Testis (tissue), 2 donors: ENCODE measurements at regions not wholly inside any gene's neighbourhood (a gene's known extent, or its start where the extent isn't known, plus 50 kb on each side); places are given as distances from the start of the nearest gene placed in this dataset.

ENCODE experiments used
- DNase-seq: peaks from one replicate; pipeline ENCODE4 v3.0.0-alpha.2; 2019
- H3K27ac ChIP-seq, 2 donors: fragments of 200-600 bp; sonication (generic); one replicate each; pipeline ENCODE4 v1.5.1; 2019
- H3K27me3 ChIP-seq: fragments of 200-600 bp; sonication (generic); one replicate; pipeline ENCODE4 v1.5.1; 2019
- H3K36me3 ChIP-seq: fragments of 200-600 bp; sonication (generic); one replicate; pipeline ENCODE4 v1.5.1; 2017; ENCODE audit warnings: low read depth; ENCODE audit errors: missing control alignments
- H3K4me1 ChIP-seq: fragments of 200-600 bp; sonication (generic); one replicate; pipeline ENCODE4 v1.5.1; 2019
- H3K4me3 ChIP-seq, 2 donors: fragments of 200-600 bp; sonication (generic); one replicate each; pipeline ENCODE4 v1.5.1; 2017 to 2019
- H3K9me3 ChIP-seq: fragments of 200-600 bp; sonication (generic); one replicate; pipeline ENCODE4 v1.5.1; 2017
- POLR2A ChIP-seq: fragments of 450-650 bp; IDR thresholded peaks from one replicate; pipeline ENCODE4 v1.6.1; 2017; ENCODE audit warnings: antibody characterized with exemption, mild to moderate bottlenecking, moderate library complexity
- WGBS, 2 donors: methylation state at CpG; one replicate each; pipeline ENCODE4 v1.1.5; 2018; 5-methylcytosine and 5-hydroxymethylcytosine counted together
- intact Hi-C: fragments of 100-400 bp; cut with DNase I; formaldehyde crosslinking; loops from one replicate; pipeline ENCODE4 v1.15.1; 2023; ENCODE audit warnings: low total_unique reads
- TF ChIP-seq, protein P1 (sequence below), 3 experiments: fragments of 450-650 bp in 2 of 3; fragments of 200-600 bp in 1 of 3; sonication (generic) in 1 of 3; IDR thresholded peaks; one replicate each; pipeline ENCODE4 v1.5.1; 2016 to 2019; ENCODE audit warnings: antibody characterized with exemption in 3 of 3, mild to moderate bottlenecking in 2 of 3, moderate library complexity in 1 of 3

DNA sequence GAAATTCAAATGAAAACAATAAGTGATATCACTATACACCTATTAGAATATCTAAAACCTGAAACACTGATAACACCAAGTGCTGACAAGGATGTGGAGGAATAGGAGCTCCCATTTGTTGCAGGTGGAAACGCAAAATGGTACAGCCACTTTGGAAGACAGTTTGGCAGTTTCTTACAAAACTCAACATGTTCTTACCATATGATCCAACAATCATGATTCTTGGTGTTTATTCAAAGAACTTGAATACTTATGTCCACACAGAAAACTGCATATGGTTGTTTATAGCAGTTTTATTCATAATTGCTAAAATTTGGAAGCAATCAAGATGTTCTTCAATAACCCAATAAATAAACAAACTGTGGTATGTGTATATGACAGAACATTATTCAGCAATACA lies 107.9 kb downstream of the FHDC1 start:
- intact Hi-C loops: no loop called here
- no peaks in the 10 kb centered on the region for H3K9me3 ChIP-seq
- no peak overlapping the region for H3K27ac ChIP-seq
- DNase-seq: no peak
- H3K36me3 ChIP-seq: no peaks in the 10 kb centered on the region
- 93 to 100% methylated on average over 1 of the region's 1 CpG for WGBS, 2 donors
- H3K4me3 ChIP-seq: no peak overlapping the region
- no peaks in the 10 kb centered on the region for H3K4me1 ChIP-seq
- H3K27me3 ChIP-seq: no peaks in the 10 kb centered on the region
- TF ChIP-seq, protein P1, sequence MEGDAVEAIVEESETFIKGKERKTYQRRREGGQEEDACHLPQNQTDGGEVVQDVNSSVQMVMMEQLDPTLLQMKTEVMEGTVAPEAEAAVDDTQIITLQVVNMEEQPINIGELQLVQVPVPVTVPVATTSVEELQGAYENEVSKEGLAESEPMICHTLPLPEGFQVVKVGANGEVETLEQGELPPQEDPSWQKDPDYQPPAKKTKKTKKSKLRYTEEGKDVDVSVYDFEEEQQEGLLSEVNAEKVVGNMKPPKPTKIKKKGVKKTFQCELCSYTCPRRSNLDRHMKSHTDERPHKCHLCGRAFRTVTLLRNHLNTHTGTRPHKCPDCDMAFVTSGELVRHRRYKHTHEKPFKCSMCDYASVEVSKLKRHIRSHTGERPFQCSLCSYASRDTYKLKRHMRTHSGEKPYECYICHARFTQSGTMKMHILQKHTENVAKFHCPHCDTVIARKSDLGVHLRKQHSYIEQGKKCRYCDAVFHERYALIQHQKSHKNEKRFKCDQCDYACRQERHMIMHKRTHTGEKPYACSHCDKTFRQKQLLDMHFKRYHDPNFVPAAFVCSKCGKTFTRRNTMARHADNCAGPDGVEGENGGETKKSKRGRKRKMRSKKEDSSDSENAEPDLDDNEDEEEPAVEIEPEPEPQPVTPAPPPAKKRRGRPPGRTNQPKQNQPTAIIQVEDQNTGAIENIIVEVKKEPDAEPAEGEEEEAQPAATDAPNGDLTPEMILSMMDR (IDR thresholded peaks at IDR 0.05): no peak
- no peak for TF ChIP-seq POLR2A

DNA sequence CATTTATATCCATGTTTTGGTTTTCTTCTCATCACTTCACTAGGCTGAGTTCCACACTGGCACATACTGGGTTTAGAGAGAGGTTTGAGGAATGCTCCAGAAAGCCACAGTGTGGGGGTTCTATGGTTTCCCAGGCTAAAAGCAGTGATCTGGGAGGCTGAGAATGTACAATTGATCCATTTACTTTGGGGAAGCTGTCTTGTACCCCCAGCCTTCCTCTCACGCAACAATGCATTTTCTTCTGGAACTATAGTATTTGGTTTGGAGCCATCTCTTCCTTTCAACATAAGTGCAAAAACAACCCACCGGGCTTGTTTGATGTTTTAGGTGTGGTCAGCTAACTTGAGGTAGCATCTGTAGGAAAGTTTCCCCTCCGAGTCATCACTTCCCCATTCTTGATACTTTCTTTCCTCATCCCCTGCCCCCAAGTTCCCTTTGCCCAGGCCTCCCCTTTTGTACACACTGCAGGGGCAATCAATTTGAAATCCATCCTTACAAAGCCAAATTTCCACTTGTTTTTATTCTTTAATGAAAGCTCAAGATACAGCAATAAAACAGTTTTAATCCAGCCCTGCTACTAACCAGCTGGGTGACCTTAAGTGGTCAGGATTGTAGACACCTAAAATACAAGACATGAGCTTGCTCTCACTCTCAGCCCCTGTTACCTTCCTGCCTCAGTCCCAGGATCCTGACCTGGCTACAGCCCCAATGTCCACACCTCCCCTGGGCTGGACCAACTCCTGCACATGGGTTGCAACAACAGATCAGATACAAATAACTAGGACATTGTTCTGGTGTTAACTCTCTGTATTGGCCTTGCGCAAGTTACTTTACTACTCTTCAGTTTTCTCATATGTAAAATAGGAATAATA lies 109.2 kb downstream of the FHDC1 start:
- no peak for TF ChIP-seq POLR2A
- TF ChIP-seq, protein P1 (IDR thresholded peaks at IDR 0.05): no peak
- H3K4me3 ChIP-seq: no peak overlapping the region
- intact Hi-C loops: no loop called here
- peak; percentile 18 for DNase-seq
- H3K27ac ChIP-seq: no peak overlapping the region
- WGBS, 2 donors: 75 to 78% methylated on average over 4 of the region's 4 CpGs
- H3K36me3 ChIP-seq: no peaks in the 10 kb centered on the region
- H3K9me3 ChIP-seq: no peaks in the 10 kb centered on the region
- no peaks in the 10 kb centered on the region for H3K4me1 ChIP-seq
- no peaks in the 10 kb centered on the region for H3K27me3 ChIP-seq

DNA sequence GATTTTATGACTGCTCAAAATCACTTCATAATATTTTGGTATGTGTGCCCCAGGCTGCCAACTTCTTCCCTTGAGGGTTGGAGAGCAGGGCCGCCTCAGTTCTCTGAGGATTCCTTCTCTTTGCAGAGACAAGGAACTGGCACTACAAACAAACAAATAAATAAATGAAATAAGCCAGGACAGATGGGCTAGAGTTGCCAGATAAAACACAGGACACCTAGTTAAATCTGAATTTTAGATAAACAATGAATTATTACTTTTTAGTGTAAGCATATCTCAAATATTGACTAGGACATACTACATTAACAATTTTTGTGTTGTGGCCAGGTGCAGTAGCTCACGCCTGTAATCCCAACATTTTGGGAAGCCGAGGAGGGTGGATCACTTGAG lies 122.5 kb downstream of the FHDC1 start:
- H3K27me3 ChIP-seq: no peaks in the 10 kb centered on the region
- TF ChIP-seq, protein P1 (IDR thresholded peaks at IDR 0.05): no peak
- no peak for TF ChIP-seq POLR2A
- WGBS, 2 donors: 92% methylated on average over 3 of the region's 3 CpGs
- H3K9me3 ChIP-seq: no peaks in the 10 kb centered on the region
- no peaks in the 10 kb centered on the region for H3K36me3 ChIP-seq
- H3K4me3 ChIP-seq: no peak overlapping the region
- DNase-seq: no peak
- no peaks in the 10 kb centered on the region for H3K4me1 ChIP-seq
- intact Hi-C loops: no loop called here
- H3K27ac ChIP-seq: no peak overlapping the region

DNA sequence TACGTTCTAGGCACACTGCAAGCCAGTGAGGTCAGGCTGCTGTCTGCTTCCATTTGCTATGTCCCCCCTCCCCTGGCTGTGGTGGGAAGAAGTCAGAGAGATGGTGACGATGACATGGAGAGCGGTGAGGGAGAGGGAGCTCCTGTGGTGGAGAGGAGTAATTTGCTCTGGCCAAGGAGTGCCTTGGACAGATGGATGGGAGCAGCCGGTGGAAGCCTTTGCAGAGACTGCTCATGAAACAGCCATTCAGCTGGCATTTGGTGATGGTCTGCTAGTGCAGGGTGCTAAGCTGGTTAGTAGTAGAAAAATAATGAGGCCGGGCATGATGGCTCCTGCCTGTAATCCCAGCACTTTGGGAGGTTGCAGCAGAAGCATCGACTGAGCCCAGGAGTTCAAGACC lies 124.1 kb downstream of the FHDC1 start:
- no peak for DNase-seq
- TF ChIP-seq, protein P1 (IDR thresholded peaks at IDR 0.05): no peak
- TF ChIP-seq POLR2A: no peak
- WGBS, 2 donors: 84 to 85% methylated on average over 6 of the region's 6 CpGs

DNA sequence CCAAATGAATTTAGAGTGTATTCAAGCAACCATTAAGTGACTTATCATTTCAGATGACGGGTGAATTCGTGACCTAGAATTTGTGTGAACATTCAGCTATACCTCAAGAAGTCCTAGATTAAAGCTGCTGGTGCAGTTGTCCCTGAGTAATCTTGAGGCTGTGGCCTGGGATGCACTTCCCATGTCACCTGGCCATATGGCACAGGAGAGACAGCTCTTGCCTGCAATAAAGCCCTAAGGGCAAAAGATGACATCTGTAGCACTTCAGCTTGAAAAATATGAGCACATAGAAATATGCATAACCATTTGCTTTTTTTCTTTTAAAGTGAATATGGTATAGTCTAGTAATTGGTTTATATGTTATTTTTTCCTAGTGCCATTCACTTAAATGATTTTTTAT lies 125.8 kb downstream of the FHDC1 start:
- Histone ChIP-seq H3K27me3 (no peaks in the 10 kb centered on the region), H3K9me3 (no peaks in the 10 kb centered on the region), H3K4me3 (no peak overlapping the region), H3K4me1 (no peaks in the 10 kb centered on the region), H3K27ac (no peak overlapping the region), H3K36me3 (no peaks in the 10 kb centered on the region)
- TF ChIP-seq, protein P1 (IDR thresholded peaks at IDR 0.05): no peak
- no peak for TF ChIP-seq POLR2A
- WGBS, 2 donors: 87 to 93% methylated on average over 2 of the region's 2 CpGs
- intact Hi-C loops: no loop called here
- no peak for DNase-seq

More for the DNA sequence above, 124.1 kb downstream of the FHDC1 start:
- Histone ChIP-seq H3K4me3 (no peak overlapping the region), H3K36me3 (no peaks in the 10 kb centered on the region), H3K4me1 (no peaks in the 10 kb centered on the region), H3K27ac (no peak overlapping the region), H3K9me3 (no peaks in the 10 kb centered on the region), H3K27me3 (no peaks in the 10 kb centered on the region)
- intact Hi-C loops: no loop called here
